ENCODE measurements at regions not wholly inside any gene's neighbourhood (a gene's known extent, or its start where the extent isn't known, plus 50 kb on each side); places are given as distances from the start of the nearest gene placed in this dataset.

DNA sequence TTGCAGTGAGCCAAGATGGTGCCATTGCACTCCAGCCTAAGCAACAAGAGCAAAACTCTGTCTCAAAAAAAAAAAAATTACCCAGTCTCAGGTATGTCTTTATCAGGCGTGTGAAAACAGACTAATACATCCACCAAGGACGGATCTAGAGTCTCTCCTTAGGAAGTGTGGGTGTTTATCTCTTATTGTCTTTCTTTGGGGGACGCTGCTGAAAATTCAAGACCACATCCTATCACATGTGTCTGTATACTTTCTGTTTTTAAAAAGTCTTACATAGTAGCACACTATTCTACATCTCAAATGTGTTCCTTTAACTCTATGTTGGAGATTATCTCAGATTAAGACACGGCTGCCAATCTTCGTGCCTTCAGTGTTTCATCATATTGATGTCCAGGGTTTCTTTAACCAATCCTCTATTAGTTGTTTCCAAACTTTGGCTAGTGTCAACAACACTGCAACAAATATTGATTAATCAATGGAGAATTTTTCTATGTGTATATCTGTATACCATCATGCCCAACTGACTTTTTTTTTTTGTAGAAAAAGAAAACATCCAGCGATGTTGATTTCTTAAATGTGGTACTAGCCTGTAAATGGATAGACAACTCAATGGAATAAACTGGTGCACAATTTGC is 92.3 kb upstream of the KDM7A start:
- Histone ChIP-seq H4K20me1 (ENCODE audit: insufficient read depth, low read length) (no peaks in the 10 kb centered on the region), H3K4me3 (ENCODE audit: low read depth, low read length, poor library complexity, severe bottlenecking) (no peak overlapping the region), H3K27ac (ENCODE audit: low read depth, low read length, poor library complexity, severe bottlenecking) (no peak overlapping the region), H3K9me3 (ENCODE audit: low read length) (no peaks in the 10 kb centered on the region), H3K79me2 (ENCODE audit: insufficient read depth, low read length) (no peaks in the 10 kb centered on the region), H3F3A (ENCODE audit: insufficient read depth, low read length) (no peaks in the 10 kb centered on the region), H3K9me2 (ENCODE audit: low read depth, low read length) (no peaks in the 10 kb centered on the region), H2AFZ (ENCODE audit: low read length) (no peak overlapping the region), H3K9ac (ENCODE audit: low read length) (no peak overlapping the region), H3K4me1 (ENCODE audit: insufficient read depth, low read length, severe bottlenecking) (no peaks in the 10 kb centered on the region), H3K4me2 (ENCODE audit: low read length) (no peak overlapping the region), H3K27me3 (ENCODE audit: insufficient read depth, low read length) (no peaks in the 10 kb centered on the region), H3K36me3 (ENCODE audit: insufficient read depth, low read length) (no peaks in the 10 kb centered on the region)
- no peak for TF ChIP-seq EZH2 (IDR thresholded peaks at IDR 0.05; ENCODE audit: borderline replicate concordance, low read length)
- TF ChIP-seq, protein P1, sequence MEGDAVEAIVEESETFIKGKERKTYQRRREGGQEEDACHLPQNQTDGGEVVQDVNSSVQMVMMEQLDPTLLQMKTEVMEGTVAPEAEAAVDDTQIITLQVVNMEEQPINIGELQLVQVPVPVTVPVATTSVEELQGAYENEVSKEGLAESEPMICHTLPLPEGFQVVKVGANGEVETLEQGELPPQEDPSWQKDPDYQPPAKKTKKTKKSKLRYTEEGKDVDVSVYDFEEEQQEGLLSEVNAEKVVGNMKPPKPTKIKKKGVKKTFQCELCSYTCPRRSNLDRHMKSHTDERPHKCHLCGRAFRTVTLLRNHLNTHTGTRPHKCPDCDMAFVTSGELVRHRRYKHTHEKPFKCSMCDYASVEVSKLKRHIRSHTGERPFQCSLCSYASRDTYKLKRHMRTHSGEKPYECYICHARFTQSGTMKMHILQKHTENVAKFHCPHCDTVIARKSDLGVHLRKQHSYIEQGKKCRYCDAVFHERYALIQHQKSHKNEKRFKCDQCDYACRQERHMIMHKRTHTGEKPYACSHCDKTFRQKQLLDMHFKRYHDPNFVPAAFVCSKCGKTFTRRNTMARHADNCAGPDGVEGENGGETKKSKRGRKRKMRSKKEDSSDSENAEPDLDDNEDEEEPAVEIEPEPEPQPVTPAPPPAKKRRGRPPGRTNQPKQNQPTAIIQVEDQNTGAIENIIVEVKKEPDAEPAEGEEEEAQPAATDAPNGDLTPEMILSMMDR (IDR thresholded peaks at IDR 0.05; ENCODE audit: low read length) = no peak

- Histone ChIP-seq H3K27me3 (ENCODE audit: insufficient read depth, low read length) (no peaks in the 10 kb centered on the region), H3F3A (ENCODE audit: insufficient read depth, low read length) (no peaks in the 10 kb centered on the region), H3K79me2 (ENCODE audit: insufficient read depth, low read length) (no peaks in the 10 kb centered on the region), H3K9me3 (ENCODE audit: low read length) (no peaks in the 10 kb centered on the region), H3K9me2 (ENCODE audit: low read depth, low read length) (no peaks in the 10 kb centered on the region), H3K4me1 (ENCODE audit: insufficient read depth, low read length, severe bottlenecking) (no peaks in the 10 kb centered on the region), H2AFZ (ENCODE audit: low read length) (no peak overlapping the region), H4K20me1 (ENCODE audit: insufficient read depth, low read length) (no peaks in the 10 kb centered on the region), H3K4me2 (ENCODE audit: low read length) (no peak overlapping the region), H3K27ac (ENCODE audit: low read depth, low read length, poor library complexity, severe bottlenecking) (no peak overlapping the region), H3K4me3 (ENCODE audit: low read depth, low read length, poor library complexity, severe bottlenecking) (no peak overlapping the region), H3K9ac (ENCODE audit: low read length) (no peak overlapping the region), H3K36me3 (ENCODE audit: insufficient read depth, low read length) (no peaks in the 10 kb centered on the region)
- TF ChIP-seq, protein P1 (IDR thresholded peaks at IDR 0.05; ENCODE audit: low read length) = no peak
- TF ChIP-seq EZH2 (IDR thresholded peaks at IDR 0.05; ENCODE audit: borderline replicate concordance, low read length) = no peak
Measured at GRCh38 chr7:140267381-140268226, 90.8 kb upstream of the KDM7A start.

DNA sequence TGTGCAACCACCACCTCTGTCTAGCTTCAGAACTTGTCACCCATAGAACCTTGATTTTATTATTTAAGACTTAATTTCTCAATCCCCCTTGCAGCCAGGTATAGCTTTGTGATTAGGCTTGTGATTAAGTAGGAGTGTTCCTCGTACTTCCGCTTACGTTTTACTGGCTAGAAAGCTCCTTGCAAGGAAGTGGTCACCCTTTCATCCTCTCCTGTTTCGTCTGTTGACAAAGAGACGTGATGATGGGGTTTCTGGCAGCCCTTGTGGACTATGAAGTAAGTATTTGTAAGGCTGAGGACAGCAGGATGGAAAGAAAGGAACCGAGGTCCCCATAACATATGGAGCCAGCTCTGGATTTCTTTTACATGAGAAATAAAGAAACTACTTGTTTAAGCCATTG is 86.5 kb upstream of the KDM7A start:
- H3K4me1 ChIP-seq (ENCODE audit: insufficient read depth, low read length, severe bottlenecking) = no peaks in the 10 kb centered on the region
- H3K27me3 ChIP-seq (ENCODE audit: insufficient read depth, low read length) = no peaks in the 10 kb centered on the region
- no peaks in the 10 kb centered on the region for H3K9me2 ChIP-seq (ENCODE audit: low read depth, low read length)
- H3K36me3 ChIP-seq (ENCODE audit: insufficient read depth, low read length) = no peaks in the 10 kb centered on the region
- H3K79me2 ChIP-seq (ENCODE audit: insufficient read depth, low read length) = no peaks in the 10 kb centered on the region
- no peak overlapping the region for H3K4me2 ChIP-seq (ENCODE audit: low read length)
- H2AFZ ChIP-seq (ENCODE audit: low read length) = no peak overlapping the region
- no peaks in the 10 kb centered on the region for H4K20me1 ChIP-seq (ENCODE audit: insufficient read depth, low read length)
- no peak for TF ChIP-seq EZH2 (IDR thresholded peaks at IDR 0.05; ENCODE audit: borderline replicate concordance, low read length)
- TF ChIP-seq, protein P1 (IDR thresholded peaks at IDR 0.05; ENCODE audit: low read length) = no peak
- no peaks in the 10 kb centered on the region for H3F3A ChIP-seq (ENCODE audit: insufficient read depth, low read length)
- H3K4me3 ChIP-seq (ENCODE audit: low read depth, low read length, poor library complexity, severe bottlenecking) = no peak overlapping the region
- H3K9me3 ChIP-seq (ENCODE audit: low read length) = no peaks in the 10 kb centered on the region
- no peak overlapping the region for H3K27ac ChIP-seq (ENCODE audit: low read depth, low read length, poor library complexity, severe bottlenecking)
- no peak overlapping the region for H3K9ac ChIP-seq (ENCODE audit: low read length)
